Prostate gland (tissue), 2 donors: ENCODE measurements at regions not wholly inside any gene's neighbourhood (a gene's known extent, or its start where the extent isn't known, plus 50 kb on each side); places are given as distances from the start of the nearest gene placed in this dataset.
A peak's percentile ranks its signal among the peaks of the same experiment; 100 is the strongest.
"Not testable (repeated sequence)": the region's sequence is repeated elsewhere in the genome, so short reads cannot be mapped to it uniquely, and the experiment has no call there.

Source experiments
- DNase-seq: peaks from one replicate; pipeline ENCODE4 v3.0.0-alpha.2; 2019; ENCODE audit warnings: low spot score
- H3K27ac ChIP-seq, 2 donors: fragments of 200-600 bp; sonication (generic); 2 replicates each; pipeline ENCODE4 v1.5.1; 2017 to 2019
- H3K27me3 ChIP-seq: fragments of 200-600 bp; sonication (generic); replicated peaks from 2 replicates; pipeline ENCODE4 v1.5.1; 2019; ENCODE audit not compliant: insufficient read depth
- H3K36me3 ChIP-seq, 2 donors: fragments of 200-600 bp; sonication (generic); 1 replicate in 1 of 2; 2 replicates in 1 of 2; pipeline versions ENCODE4 v1.5.1 to v1.8.1; 2017 to 2019
- H3K4me1 ChIP-seq: fragments of 200-600 bp; sonication (generic); replicated peaks from 2 replicates; pipeline ENCODE4 v1.5.1; 2019
- H3K4me3 ChIP-seq, 2 donors: fragments of 200-600 bp; sonication (generic); 2 replicates each; pipeline ENCODE4 v1.5.1; 2017 to 2019
- H3K9me3 ChIP-seq: fragments of 200-600 bp; sonication (generic); 2 replicates; pipeline ENCODE4 v1.5.1; 2017
- POLR2A ChIP-seq: fragments of 450-650 bp; IDR thresholded peaks from one replicate; pipeline ENCODE4 v1.6.1; 2016; ENCODE audit warnings: antibody characterized with exemption, mild to moderate bottlenecking
- POLR2AphosphoS5 ChIP-seq: sonication (generic); formaldehyde crosslinking; IDR thresholded peaks from one replicate; pipeline ENCODE4 v1.6.1; 2017; ENCODE audit warnings: antibody characterized with exemption
- whole genome bisulfite sequencing: methylation state at CpG from one replicate; pipeline ENCODE4 v1.1.5; 2018; 5-methylcytosine and 5-hydroxymethylcytosine counted together
- intact Hi-C: fragments of 100-400 bp; cut with DNase I; formaldehyde crosslinking; loops from one replicate; pipeline ENCODE4 v1.14.2; 2022
- TF ChIP-seq, protein P1 (sequence below), 4 experiments: fragments of 200-600 bp in 2 of 4; fragments of 450-650 bp in 2 of 4; sonication (generic) in 2 of 4; IDR thresholded peaks; 1 replicate in 3 of 4; 2 replicates in 1 of 4; pipeline ENCODE4 v1.5.1; 2016 to 2019; ENCODE audit warnings: antibody characterized with exemption in 4 of 4, mild to moderate bottlenecking in 2 of 4, moderate library complexity in 2 of 4

DNA sequence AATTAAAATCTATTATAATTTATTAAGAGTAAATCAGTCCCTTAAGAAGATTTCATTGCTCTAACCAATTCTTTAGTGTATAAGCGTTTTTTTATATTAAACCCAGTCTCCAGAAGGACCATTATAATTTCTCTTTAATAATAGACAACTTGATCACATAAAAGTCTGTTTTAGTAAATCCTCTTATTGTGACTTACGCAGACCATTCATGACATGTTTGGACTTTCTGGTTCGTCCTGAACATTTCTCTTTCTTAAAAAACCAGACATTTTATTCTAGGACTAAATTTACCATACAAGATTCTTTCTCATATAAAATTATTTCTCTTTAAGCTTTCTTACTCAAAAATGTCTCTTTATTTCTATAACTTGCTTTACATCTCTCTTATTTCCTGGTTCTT lies 196.2 kb upstream of the RAI14 start:
- Histone ChIP-seq H3K9me3 (no peaks in the 10 kb centered on the region), H3K27me3 (no peaks in the 10 kb centered on the region), H3K4me3 (no peak overlapping the region), H3K4me1 (no peaks in the 10 kb centered on the region), H3K36me3 (no peaks in the 10 kb centered on the region), H3K27ac (no peak overlapping the region)
- TF ChIP-seq POLR2A = no peak
- TF ChIP-seq POLR2AphosphoS5 = no peak
- TF ChIP-seq, protein P1, sequence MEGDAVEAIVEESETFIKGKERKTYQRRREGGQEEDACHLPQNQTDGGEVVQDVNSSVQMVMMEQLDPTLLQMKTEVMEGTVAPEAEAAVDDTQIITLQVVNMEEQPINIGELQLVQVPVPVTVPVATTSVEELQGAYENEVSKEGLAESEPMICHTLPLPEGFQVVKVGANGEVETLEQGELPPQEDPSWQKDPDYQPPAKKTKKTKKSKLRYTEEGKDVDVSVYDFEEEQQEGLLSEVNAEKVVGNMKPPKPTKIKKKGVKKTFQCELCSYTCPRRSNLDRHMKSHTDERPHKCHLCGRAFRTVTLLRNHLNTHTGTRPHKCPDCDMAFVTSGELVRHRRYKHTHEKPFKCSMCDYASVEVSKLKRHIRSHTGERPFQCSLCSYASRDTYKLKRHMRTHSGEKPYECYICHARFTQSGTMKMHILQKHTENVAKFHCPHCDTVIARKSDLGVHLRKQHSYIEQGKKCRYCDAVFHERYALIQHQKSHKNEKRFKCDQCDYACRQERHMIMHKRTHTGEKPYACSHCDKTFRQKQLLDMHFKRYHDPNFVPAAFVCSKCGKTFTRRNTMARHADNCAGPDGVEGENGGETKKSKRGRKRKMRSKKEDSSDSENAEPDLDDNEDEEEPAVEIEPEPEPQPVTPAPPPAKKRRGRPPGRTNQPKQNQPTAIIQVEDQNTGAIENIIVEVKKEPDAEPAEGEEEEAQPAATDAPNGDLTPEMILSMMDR (IDR thresholded peaks at IDR 0.05) = no peak
- intact Hi-C loops = loop anchor here (10.0 kb wide), 1 partner anchor 1025 kb away; no protein-coding TSS in a partner anchor
- DNase-seq = no peak
- WGBS = 37% methylated on average over 3 of the region's 3 CpGs

DNA sequence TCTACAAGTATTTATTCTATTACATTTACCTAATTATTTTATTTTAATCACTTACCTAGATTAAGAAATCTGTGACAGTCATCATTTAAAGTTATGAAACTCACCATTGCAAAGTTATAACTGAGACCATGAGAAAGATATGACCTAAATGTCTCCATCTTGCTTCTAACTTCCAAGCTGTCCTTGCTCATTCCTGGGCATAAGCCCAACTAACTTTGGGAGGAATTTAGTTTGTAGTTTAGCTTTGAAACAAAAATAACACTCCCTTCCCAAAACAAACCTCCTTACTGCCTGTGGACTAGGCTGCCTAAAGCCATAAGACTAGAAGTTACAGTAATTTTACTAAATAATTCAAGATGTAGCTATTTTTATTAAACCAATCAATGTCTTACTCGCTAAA lies 195.6 kb upstream of the RAI14 start:
- Histone ChIP-seq H3K9me3 (no peaks in the 10 kb centered on the region), H3K4me3 (no peak overlapping the region), H3K27ac (no peak overlapping the region), H3K36me3 (no peaks in the 10 kb centered on the region), H3K4me1 (no peaks in the 10 kb centered on the region), H3K27me3 (no peaks in the 10 kb centered on the region)
- DNase-seq = no peak
- WGBS = 52% methylated on average over 1 of the region's 1 CpG
- intact Hi-C loops = loop anchor here (10.0 kb wide), 1 partner anchor 1026 kb away; no protein-coding TSS in a partner anchor
- TF ChIP-seq, protein P1 (IDR thresholded peaks at IDR 0.05) = no peak
- TF ChIP-seq POLR2AphosphoS5 (no peak), POLR2A (no peak)

DNA sequence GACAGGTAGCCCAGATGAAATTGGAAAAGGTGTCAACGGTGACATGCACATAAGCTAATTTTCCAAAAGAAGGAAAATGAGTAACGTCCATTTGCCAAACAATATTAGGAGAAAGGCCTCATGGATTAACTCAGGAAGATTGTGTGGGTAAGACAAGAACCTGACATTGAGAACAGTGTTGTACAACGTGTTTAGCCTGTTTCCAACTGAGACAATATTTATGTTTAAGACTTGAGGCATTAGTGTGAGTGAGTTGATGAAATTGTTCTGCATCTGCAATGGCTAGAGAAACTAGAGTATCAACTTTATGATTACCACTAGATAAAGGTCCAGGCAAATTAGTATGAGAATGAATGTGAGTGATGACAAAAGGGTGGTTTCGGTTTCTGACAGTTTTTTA lies 191.3 kb upstream of the RAI14 start:
- TF ChIP-seq POLR2AphosphoS5 (no peak), POLR2A (no peak)
- TF ChIP-seq, protein P1 (IDR thresholded peaks at IDR 0.05) = no peak
- intact Hi-C loops = loop anchor here (2.0 to 10.0 kb wide), 2 partner anchors 464 to 1030 kb away; no protein-coding TSS in a partner anchor
- Histone ChIP-seq H3K4me1 (no peaks in the 10 kb centered on the region), H3K36me3 (no peaks in the 10 kb centered on the region), H3K4me3 (no peak overlapping the region), H3K27me3 (no peaks in the 10 kb centered on the region), H3K9me3 (no peaks in the 10 kb centered on the region), H3K27ac (no peak overlapping the region)
- WGBS = 34% methylated on average over 4 of the region's 4 CpGs
- no peak for DNase-seq

DNA sequence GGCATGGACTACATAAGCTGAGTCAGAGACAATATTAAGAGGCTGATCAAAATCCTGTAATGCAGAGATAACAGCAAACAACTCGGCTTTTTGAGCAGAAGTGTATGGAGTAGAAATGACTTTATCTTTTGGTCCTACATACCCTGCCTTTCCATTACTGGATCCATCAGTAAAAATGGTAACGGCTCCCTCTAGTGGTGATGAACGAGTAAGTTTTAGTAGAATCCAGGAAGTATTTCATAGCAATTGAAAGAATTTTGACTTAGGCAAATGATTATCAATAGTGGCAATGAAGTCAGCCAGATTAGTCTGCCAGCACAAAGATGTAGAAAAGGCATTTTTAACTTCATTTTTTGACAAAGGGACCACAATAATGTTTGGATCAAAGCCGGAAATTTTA lies 190.8 kb upstream of the RAI14 start:
- peak; percentile 43 for DNase-seq
- H3K27ac ChIP-seq, H3K27me3 ChIP-seq, H3K4me1 ChIP-seq, H3K4me3 ChIP-seq, H3K36me3 ChIP-seq, H3K9me3 ChIP-seq: not testable (repeated sequence)
- intact Hi-C loops = loop anchor here (2.0 to 10.0 kb wide), 2 partner anchors 464 to 1030 kb away; no protein-coding TSS in a partner anchor
- WGBS = 5% methylated on average over 4 of the region's 4 CpGs
- TF ChIP-seq, protein P1 (IDR thresholded peaks at IDR 0.05) = peak in 1 of 4 experiments; percentile 49

DNA sequence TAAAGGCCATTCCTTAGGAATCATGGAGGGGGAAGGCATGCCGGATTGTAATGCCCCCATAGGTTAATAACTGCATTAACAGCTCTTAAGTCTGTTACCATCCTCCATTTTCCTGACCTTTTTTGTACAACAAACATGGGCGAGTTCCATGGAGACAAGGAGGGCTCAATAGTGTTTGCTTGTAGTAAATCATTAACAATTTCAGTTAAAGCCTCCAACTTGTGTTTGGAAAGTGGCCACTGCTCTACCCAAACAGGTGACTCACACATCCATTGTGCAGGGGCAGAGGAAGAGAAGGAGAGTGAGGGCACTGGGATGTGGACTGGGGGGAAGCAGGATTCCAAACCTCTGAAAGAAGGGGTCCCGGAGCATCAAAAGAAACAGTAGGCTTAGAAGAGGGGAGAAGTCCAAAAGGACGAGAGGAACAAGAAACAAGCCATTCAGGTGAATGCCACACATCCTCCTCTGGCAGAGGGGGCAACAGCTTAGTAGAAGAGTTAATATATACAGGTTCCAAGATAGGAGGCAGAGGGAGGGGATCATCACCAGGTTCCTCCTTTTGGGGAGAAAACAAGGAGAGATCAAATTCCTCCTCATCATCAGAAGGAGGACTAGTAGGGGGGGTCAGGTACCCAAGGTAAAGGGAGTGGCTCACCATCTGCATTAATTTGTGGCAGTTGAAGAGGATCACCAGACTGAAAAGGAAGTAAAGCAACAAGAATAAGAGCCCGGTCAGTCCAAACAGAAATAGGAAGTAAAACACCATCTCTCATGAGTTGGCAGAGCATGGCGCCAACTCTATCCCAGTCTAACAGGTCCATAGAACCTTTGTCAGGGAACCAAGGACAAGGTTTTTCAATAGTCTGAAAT lies 189.4 kb upstream of the RAI14 start:
- not testable (repeated sequence) for H3K9me3 ChIP-seq, H3K27ac ChIP-seq, H3K4me1 ChIP-seq, DNase-seq, H3K4me3 ChIP-seq, H3K36me3 ChIP-seq, H3K27me3 ChIP-seq
- intact Hi-C loops = loop anchor here (10.0 kb wide), 1 partner anchor 1032 kb away; no protein-coding TSS in a partner anchor
- WGBS = 41% methylated on average over 6 of the region's 6 CpGs
